K562 (cell line): ENCODE measurements at regions not wholly inside any gene's neighbourhood (a gene's known extent, or its start where the extent isn't known, plus 50 kb on each side); places are given as distances from the start of the nearest gene placed in this dataset.
A peak's percentile ranks its signal among the peaks of the same experiment; 100 is the strongest.

Experiments
- CTCFL ChIP-seq: IDR thresholded peaks from 2 replicates; pipeline ENCODE4 v1.6.1; 2011; ENCODE audit warnings: borderline replicate concordance, low read depth, mild to moderate bottlenecking, moderate library complexity, low read length; ENCODE audit not compliant: insufficient read depth, poor library complexity, severe bottlenecking
- RERE ChIP-seq: sonication (generic); formaldehyde crosslinking; IDR thresholded peaks from 2 replicates; pipeline ENCODE4 v1.8.0; 2023; ENCODE audit warnings: missing genetic modification reagents, mild to moderate bottlenecking, borderline replicate concordance
- SOX6 ChIP-seq: fragments of 450-650 bp; IDR thresholded peaks from 2 replicates; pipeline ENCODE4 v1.6.1; 2014; ENCODE audit warnings: mild to moderate bottlenecking
- ZBTB43 ChIP-seq: sonication (generic); formaldehyde crosslinking; IDR thresholded peaks from 2 replicates; pipeline ENCODE4 v1.8.0; 2023; ENCODE audit warnings: mild to moderate bottlenecking, missing genetic modification reagents

DNA sequence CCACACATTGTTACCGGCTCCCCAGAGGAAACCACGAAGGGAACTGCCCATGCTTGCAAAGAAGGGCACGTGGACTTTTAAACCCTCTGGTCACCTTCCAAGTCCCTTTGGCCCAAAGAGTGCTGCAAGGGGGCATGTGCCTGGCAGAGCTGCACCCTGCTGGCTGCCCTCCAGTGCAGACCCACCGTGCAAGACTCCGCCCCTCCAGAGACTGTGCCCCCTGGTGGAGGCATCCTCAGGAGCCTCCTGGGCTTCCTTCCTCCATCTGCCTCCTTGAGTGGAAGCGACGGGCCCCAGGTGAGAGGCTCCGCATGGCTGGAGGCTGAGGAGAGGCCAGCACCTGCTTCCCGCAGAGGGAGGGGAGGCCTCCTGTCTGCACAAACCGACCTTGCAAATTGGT is 100.6 kb downstream of the CRYAA start (continued):
- TF ChIP-seq RERE (CRISPR knock-in tag) (no peak), CTCFL (peak; percentile 87), SOX6 (no peak), ZBTB43 (no peak)
